GM23338 (cell line): ENCODE measurements at regions not wholly inside any gene's neighbourhood (a gene's known extent, or its start where the extent isn't known, plus 50 kb on each side); places are given as distances from the start of the nearest gene placed in this dataset.

Experiments used
- CREB1 ChIP-seq: fragments of 250-450 bp; sonication (Bioruptor Pico); IDR thresholded peaks from 2 replicates; pipeline ENCODE4 v1.5.0; 2020; ENCODE audit warnings: low read depth, mild to moderate bottlenecking, moderate library complexity
- EZH2 ChIP-seq: fragments of 200-600 bp; sonication (generic); IDR thresholded peaks from one replicate; pipeline ENCODE4 v1.8.0; 2017; ENCODE audit warnings: antibody characterized with exemption, mild to moderate bottlenecking, low read depth; ENCODE audit not compliant: unreplicated experiment
- NANOG ChIP-seq: IDR thresholded peaks from 2 replicates; pipeline ENCODE4 v1.6.1; 2016; ENCODE audit warnings: antibody characterized with exemption, borderline replicate concordance
- POLR2AphosphoS5 ChIP-seq: IDR thresholded peaks from 2 replicates; pipeline ENCODE4 v1.6.1; 2016; ENCODE audit warnings: antibody characterized with exemption, low read depth
- STAT1 ChIP-seq: IDR thresholded peaks from one replicate; pipeline ENCODE4 v1.6.1; 2016; ENCODE audit warnings: antibody characterized with exemption; ENCODE audit not compliant: unreplicated experiment
- TF ChIP-seq, protein P1 (sequence below), 2 experiments: fragments of 200-600 bp in 1 of 2; sonication (generic) in 1 of 2; conservative IDR thresholded peaks; 2 replicates each; pipeline versions ENCODE4 v1.5.1 to v1.6.1; 2016 to 2017; ENCODE audit warnings: antibody characterized with exemption in 2 of 2, low read depth in 2 of 2, mild to moderate bottlenecking in 2 of 2, moderate library complexity in 1 of 2

DNA sequence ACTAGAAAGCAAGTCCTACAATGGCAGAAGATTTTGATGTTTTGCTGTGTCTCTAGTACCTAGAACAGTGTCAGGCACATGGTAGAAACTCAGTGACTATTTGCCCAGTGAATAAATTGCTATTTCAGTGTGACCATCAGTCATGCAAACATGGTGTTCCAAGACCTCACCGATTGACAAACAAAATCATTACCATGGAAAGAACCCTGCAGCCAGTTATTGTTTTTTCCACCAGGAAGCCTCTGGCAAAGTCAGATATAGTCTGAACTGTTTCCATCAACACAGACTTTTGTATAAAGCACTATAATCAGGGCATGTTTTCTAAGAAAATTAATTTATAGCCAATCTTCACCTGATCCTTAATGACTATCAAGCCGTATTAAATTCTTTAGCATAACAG is 97.3 kb upstream of the RASSF8 start:
- no peak for TF ChIP-seq POLR2AphosphoS5
- TF ChIP-seq, protein P1, sequence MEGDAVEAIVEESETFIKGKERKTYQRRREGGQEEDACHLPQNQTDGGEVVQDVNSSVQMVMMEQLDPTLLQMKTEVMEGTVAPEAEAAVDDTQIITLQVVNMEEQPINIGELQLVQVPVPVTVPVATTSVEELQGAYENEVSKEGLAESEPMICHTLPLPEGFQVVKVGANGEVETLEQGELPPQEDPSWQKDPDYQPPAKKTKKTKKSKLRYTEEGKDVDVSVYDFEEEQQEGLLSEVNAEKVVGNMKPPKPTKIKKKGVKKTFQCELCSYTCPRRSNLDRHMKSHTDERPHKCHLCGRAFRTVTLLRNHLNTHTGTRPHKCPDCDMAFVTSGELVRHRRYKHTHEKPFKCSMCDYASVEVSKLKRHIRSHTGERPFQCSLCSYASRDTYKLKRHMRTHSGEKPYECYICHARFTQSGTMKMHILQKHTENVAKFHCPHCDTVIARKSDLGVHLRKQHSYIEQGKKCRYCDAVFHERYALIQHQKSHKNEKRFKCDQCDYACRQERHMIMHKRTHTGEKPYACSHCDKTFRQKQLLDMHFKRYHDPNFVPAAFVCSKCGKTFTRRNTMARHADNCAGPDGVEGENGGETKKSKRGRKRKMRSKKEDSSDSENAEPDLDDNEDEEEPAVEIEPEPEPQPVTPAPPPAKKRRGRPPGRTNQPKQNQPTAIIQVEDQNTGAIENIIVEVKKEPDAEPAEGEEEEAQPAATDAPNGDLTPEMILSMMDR (conservative IDR thresholded peaks at IDR 0.05; ENCODE audit: low read depth in 2 of 2), result no peak
- TF ChIP-seq EZH2, result no peak
- no peak for TF ChIP-seq STAT1
- TF ChIP-seq CREB1 (CRISPR knock-in tag), result no peak
- no peak for TF ChIP-seq NANOG
